ENCODE measurements at regions not wholly inside any gene's neighbourhood (a gene's known extent, or its start where the extent isn't known, plus 50 kb on each side); places are given as distances from the start of the nearest gene placed in this dataset.
"Not testable (repeated sequence)": the region's sequence is repeated elsewhere in the genome, so short reads cannot be mapped to it uniquely, and the experiment has no call there.

GRCh38 chr14:37843954-37844607, 248.7 kb downstream of the TTC6 start:
- DNase-seq (ENCODE audit: low spot score): no peak

GRCh38 chr14:37844614-37845013, 249.2 kb downstream of the TTC6 start:
- no peak for DNase-seq (ENCODE audit: low spot score)

- no peak for DNase-seq (ENCODE audit: low spot score)
Observed at GRCh38 chr14:37848985-37849621, 253.7 kb downstream of the TTC6 start.

- DNase-seq (ENCODE audit: low spot score): no peak
Observed at GRCh38 chr14:37851054-37851453, 255.6 kb downstream of the TTC6 start.

- DNase-seq (ENCODE audit: low spot score): no peak
Observed at GRCh38 chr14:37855871-37856270, 260.4 kb downstream of the TTC6 start.

GRCh38 chr14:37857774-37858266, 262.4 kb downstream of the TTC6 start:
- no peak for DNase-seq (ENCODE audit: low spot score)

GRCh38 chr14:37858733-37859132, 263.3 kb downstream of the TTC6 start:
- DNase-seq (ENCODE audit: low spot score): no peak

- DNase-seq (ENCODE audit: low spot score): no peak
Observed at GRCh38 chr14:37859177-37859576, 263.7 kb downstream of the TTC6 start.

GRCh38 chr14:37862263-37862662, 266.8 kb downstream of the TTC6 start:
- DNase-seq (ENCODE audit: low spot score): no peak

- DNase-seq (ENCODE audit: low spot score): no peak
Observed at GRCh38 chr14:37864128-37864527, 268.7 kb downstream of the TTC6 start.

GRCh38 chr14:37864861-37865718, 269.7 kb downstream of the TTC6 start:
- no peak for DNase-seq (ENCODE audit: low spot score)

GRCh38 chr14:37865719-37866549, 270.5 kb downstream of the TTC6 start:
- DNase-seq (ENCODE audit: low spot score): no peak

- DNase-seq (ENCODE audit: low spot score): no peak
Observed at GRCh38 chr14:37869633-37870032, 274.2 kb downstream of the TTC6 start.

- DNase-seq (ENCODE audit: low spot score): no peak
Observed at GRCh38 chr14:37870170-37870569, 274.7 kb downstream of the TTC6 start.

- DNase-seq (ENCODE audit: low spot score): no peak
Observed at GRCh38 chr14:37870632-37871346, 275.4 kb downstream of the TTC6 start.

- DNase-seq (ENCODE audit: low spot score): not testable (repeated sequence)
Observed at GRCh38 chr14:37874065-37874428, 278.6 kb downstream of the TTC6 start.

- DNase-seq (ENCODE audit: low spot score): peak; percentile 51
Observed at GRCh38 chr14:37874429-37875109, 279.1 kb downstream of the TTC6 start.

- DNase-seq (ENCODE audit: low spot score): no peak
Observed at GRCh38 chr14:37888234-37888633, 292.8 kb downstream of the TTC6 start.

GRCh38 chr14:37889087-37889486, 293.7 kb downstream of the TTC6 start:
- DNase-seq (ENCODE audit: low spot score): no peak

- DNase-seq (ENCODE audit: low spot score): no peak
Observed at GRCh38 chr14:37890095-37890494, 294.7 kb downstream of the TTC6 start.

GRCh38 chr14:37891500-37891899, 296.1 kb downstream of the TTC6 start:
- DNase-seq (ENCODE audit: low spot score): not testable (repeated sequence)
